Lower leg skin (tissue), 3 donors: ENCODE measurements at regions not wholly inside any gene's neighbourhood (a gene's known extent, or its start where the extent isn't known, plus 50 kb on each side); places are given as distances from the start of the nearest gene placed in this dataset.

Experiments used
- CTCF ChIP-seq, 3 donors: fragments of 450-650 bp; IDR thresholded peaks; one replicate each; pipeline ENCODE4 v1.5.1; 2016; ENCODE audit warnings: antibody characterized with exemption in 3 of 3, mild to moderate bottlenecking in 3 of 3, moderate library complexity in 2 of 3
- POLR2A ChIP-seq, 2 donors: fragments of 450-650 bp; IDR thresholded peaks; one replicate each; pipeline ENCODE4 v1.6.1; 2016 to 2017; ENCODE audit warnings: antibody characterized with exemption in 2 of 2, mild to moderate bottlenecking in 1 of 2, moderate library complexity in 1 of 2

GRCh38 chr5:12716664-12717063 lies 812.4 kb upstream of the CTNND2 start:
- no peak for TF ChIP-seq CTCF (IDR thresholded peaks at IDR 0.05)
- no peak for TF ChIP-seq POLR2A (IDR thresholded peaks at IDR 0.05)
